Astrocyte (in vitro differentiated cells and primary cell): ENCODE measurements at regions not wholly inside any gene's neighbourhood (a gene's known extent, or its start where the extent isn't known, plus 50 kb on each side); places are given as distances from the start of the nearest gene placed in this dataset.

Source experiments
- DNase-seq: peaks from one replicate; pipeline ENCODE4 v3.0.0-alpha.2; 2010; ENCODE audit warnings: low read depth
- FAIRE-seq: peaks from 2 replicates; lab custom pipeline; 2011; peaks lifted over from hg19 to GRCh38; lab: Jason Lieb, UNC
- H2AFZ ChIP-seq: 2 replicates; pipeline ENCODE4 v1.6.0; 2012; ENCODE audit warnings: low read depth, low read length, inconsistent platforms
- H3K27ac ChIP-seq: 2 replicates; pipeline ENCODE4 v1.5.1; 2011; ENCODE audit warnings: low read depth, low read length, inconsistent platforms
- H3K27me3 ChIP-seq: 2 replicates; pipeline ENCODE4 v1.6.0; 2011; ENCODE audit warnings: low read length, inconsistent platforms; ENCODE audit not compliant: insufficient read depth
- H3K36me3 ChIP-seq: 2 replicates; pipeline ENCODE4 v1.5.1; 2011; ENCODE audit warnings: low read length, inconsistent platforms; ENCODE audit not compliant: insufficient read depth
- H3K4me1 ChIP-seq: 2 replicates; pipeline ENCODE4 v1.5.1; 2011; ENCODE audit warnings: low read length, inconsistent platforms; ENCODE audit not compliant: insufficient read depth
- H3K4me2 ChIP-seq: 2 replicates; pipeline ENCODE4 v1.6.0; 2012; ENCODE audit warnings: low read length, inconsistent platforms
- H3K4me3 ChIP-seq: 2 replicates; pipeline ENCODE4 v1.5.1; 2011; ENCODE audit warnings: low read depth, mild to moderate bottlenecking, low read length, inconsistent platforms; ENCODE audit not compliant: insufficient read depth
- H3K79me2 ChIP-seq: 2 replicates; pipeline ENCODE4 v1.6.0; 2012; ENCODE audit warnings: mild to moderate bottlenecking, low read length, inconsistent platforms; ENCODE audit not compliant: insufficient read depth
- H3K9ac ChIP-seq: 2 replicates; pipeline ENCODE4 v1.6.0; 2012; ENCODE audit warnings: mild to moderate bottlenecking, low read length, inconsistent platforms
- H3K9me3 ChIP-seq: 2 replicates; pipeline ENCODE4 v1.5.1; 2012; ENCODE audit warnings: low read depth, mild to moderate bottlenecking, low read length, inconsistent platforms; ENCODE audit not compliant: insufficient read depth
- H4K20me1 ChIP-seq: 2 replicates; pipeline ENCODE4 v1.6.0; 2012; ENCODE audit warnings: low read length, inconsistent platforms; ENCODE audit not compliant: insufficient read depth
- H3K27ac Mint-ChIP-seq: one replicate; pipeline ENCODE4 v1.8.0; 2021; ENCODE audit warnings: mild to moderate bottlenecking, mixed read lengths; ENCODE audit not compliant: unreplicated experiment
- H3K27me3 Mint-ChIP-seq: one replicate; pipeline ENCODE4 v1.8.0; 2021; ENCODE audit warnings: low read depth, mixed read lengths; ENCODE audit not compliant: unreplicated experiment
- H3K36me3 Mint-ChIP-seq: one replicate; pipeline ENCODE4 v1.8.0; 2021; ENCODE audit warnings: low read depth, mixed read lengths; ENCODE audit not compliant: unreplicated experiment
- H3K4me1 Mint-ChIP-seq: one replicate; pipeline ENCODE4 v1.8.0; 2021; ENCODE audit warnings: low read depth, mixed read lengths; ENCODE audit not compliant: unreplicated experiment
- H3K4me3 Mint-ChIP-seq: one replicate; pipeline ENCODE4 v1.8.0; 2021; ENCODE audit warnings: mild to moderate bottlenecking, moderate library complexity, mixed read lengths; ENCODE audit not compliant: unreplicated experiment
- H3K9me3 Mint-ChIP-seq: one replicate; pipeline ENCODE4 v1.8.0; 2021; ENCODE audit warnings: mild to moderate bottlenecking, mixed read lengths; ENCODE audit not compliant: unreplicated experiment
- CTCF ChIP-seq: IDR thresholded peaks from 2 replicates; pipeline ENCODE4 v1.5.1; 2011; ENCODE audit warnings: low read depth, mild to moderate bottlenecking, inconsistent platforms, low read length, moderate library complexity; ENCODE audit not compliant: insufficient read depth
- EZH2 ChIP-seq: IDR thresholded peaks from 2 replicates; pipeline ENCODE4 v1.6.1; 2012; ENCODE audit warnings: mild to moderate bottlenecking, low read length, inconsistent platforms; ENCODE audit not compliant: insufficient read depth

GRCh38 chr9:135225619-135226228 is 138.3 kb downstream of the OLFM1 start:
- H3K27me3 Mint-ChIP-seq: peaks cover 19% of the 10 kb centered on the region
- no peaks in the 10 kb centered on the region for H3K36me3 ChIP-seq
- H3K9me3 Mint-ChIP-seq: no peaks in the 10 kb centered on the region
- no peak overlapping the region for H2AFZ ChIP-seq
- no peaks in the 10 kb centered on the region for H3K79me2 ChIP-seq
- no peak overlapping the region for H3K4me3 ChIP-seq
- no peaks in the 10 kb centered on the region for H3K36me3 Mint-ChIP-seq
- no peak for FAIRE-seq
- no peak overlapping the region for H3K4me3 Mint-ChIP-seq
- no peaks in the 10 kb centered on the region for H3K4me1 Mint-ChIP-seq
- H3K27me3 ChIP-seq: no peaks in the 10 kb centered on the region
- TF ChIP-seq CTCF (no peak), EZH2 (no peak)
- H4K20me1 ChIP-seq: no peaks in the 10 kb centered on the region
- no peak overlapping the region for H3K4me2 ChIP-seq
- DNase-seq: no peak
- H3K4me1 ChIP-seq: no peaks in the 10 kb centered on the region
- no peak overlapping the region for H3K9ac ChIP-seq
- peaks cover 15% of the 10 kb centered on the region for H3K9me3 ChIP-seq
- H3K27ac Mint-ChIP-seq: no peak overlapping the region
- H3K27ac ChIP-seq: no peak overlapping the region

DNA sequence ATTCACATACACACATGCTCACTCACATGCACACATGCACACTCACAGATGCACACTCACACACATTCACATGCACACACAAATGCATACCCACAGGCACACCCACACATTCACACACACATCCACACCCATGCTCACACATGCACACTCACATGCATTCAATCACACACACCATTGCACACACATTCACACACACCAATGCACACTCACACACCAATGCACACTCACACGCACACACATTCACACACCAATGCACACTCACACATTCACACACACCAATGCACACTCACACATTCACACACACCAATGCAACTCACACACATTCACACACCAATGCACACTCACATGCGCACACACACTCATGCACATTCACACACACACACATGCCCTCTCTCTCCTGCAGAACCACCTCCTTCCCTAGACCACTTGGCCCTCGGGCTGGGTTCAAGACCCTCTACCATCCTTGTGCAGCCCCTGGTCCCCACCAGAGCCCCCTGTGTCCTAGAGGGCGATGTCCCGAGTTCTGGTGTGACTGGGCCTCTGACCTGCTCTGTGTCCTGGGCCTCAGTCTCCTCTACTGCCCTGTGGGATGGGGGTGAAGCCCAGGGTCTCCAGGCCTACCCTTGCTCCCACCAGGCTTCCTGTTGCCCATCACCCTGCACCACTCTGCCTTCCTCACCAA is 139.0 kb downstream of the OLFM1 start:
- H3K4me1 Mint-ChIP-seq: no peaks in the 10 kb centered on the region
- no peak overlapping the region for H3K4me3 Mint-ChIP-seq
- H3K9ac ChIP-seq: no peak overlapping the region
- TF ChIP-seq CTCF (no peak), EZH2 (no peak)
- peaks cover 26% of the 10 kb centered on the region for H3K27me3 Mint-ChIP-seq
- peaks cover 15% of the 10 kb centered on the region for H3K9me3 ChIP-seq
- FAIRE-seq (no peak), DNase-seq (no peak)
- no peaks in the 10 kb centered on the region for H3K4me1 ChIP-seq
- no peaks in the 10 kb centered on the region for H4K20me1 ChIP-seq
- no peaks in the 10 kb centered on the region for H3K36me3 ChIP-seq
- H3K9me3 Mint-ChIP-seq: no peaks in the 10 kb centered on the region
- H3K27me3 ChIP-seq: no peaks in the 10 kb centered on the region
- no peaks in the 10 kb centered on the region for H3K36me3 Mint-ChIP-seq
- H3K79me2 ChIP-seq: no peaks in the 10 kb centered on the region
- H3K27ac ChIP-seq: no peak overlapping the region
- no peak overlapping the region for H3K4me3 ChIP-seq
- H2AFZ ChIP-seq: no peak overlapping the region
- H3K4me2 ChIP-seq: no peak overlapping the region
- no peak overlapping the region for H3K27ac Mint-ChIP-seq
